Calu3 (cell line): ENCODE measurements at regions not wholly inside any gene's neighbourhood (a gene's known extent, or its start where the extent isn't known, plus 50 kb on each side); places are given as distances from the start of the nearest gene placed in this dataset.
A peak's percentile ranks its signal among the peaks of the same experiment; 100 is the strongest.

Experiments
- BruUV-seq: library from RNA; stranded (reverse); fragments of 400-500 nt; replicated peaks from 2 replicates; lab custom pipeline; 2021; lab: Mats Ljungman, UMichigan
- CTCF ChIA-PET: fragments of 300-600 bp; sonication (Branson Sonifier 250); formaldehyde crosslinking; loops from one replicate; lab custom pipeline; 2022; ENCODE audit warnings: antibody characterized with exemption; lab: Charles Lee
- DNase-seq: peaks from one replicate; pipeline ENCODE4 v3.0.0; 2022
- H3K27ac Mint-ChIP-seq: one replicate; pipeline ENCODE4 v1.8.0; 2022; ENCODE audit warnings: mixed read lengths; ENCODE audit not compliant: unreplicated experiment
- H3K27me3 Mint-ChIP-seq: one replicate; pipeline ENCODE4 v1.8.0; 2022; ENCODE audit warnings: mixed read lengths; ENCODE audit not compliant: unreplicated experiment
- H3K36me3 Mint-ChIP-seq: one replicate; pipeline ENCODE4 v1.8.0; 2022; ENCODE audit warnings: mild to moderate bottlenecking, moderate library complexity, mixed read lengths; ENCODE audit not compliant: insufficient read depth, unreplicated experiment
- H3K4me1 Mint-ChIP-seq: one replicate; pipeline ENCODE4 v1.8.0; 2022; ENCODE audit warnings: mild to moderate bottlenecking, low read depth, mixed read lengths; ENCODE audit not compliant: unreplicated experiment
- H3K4me3 Mint-ChIP-seq: one replicate; pipeline ENCODE4 v1.8.0; 2022; ENCODE audit warnings: mild to moderate bottlenecking, low read depth, moderate library complexity, mixed read lengths; ENCODE audit not compliant: unreplicated experiment
- H3K9me3 Mint-ChIP-seq: one replicate; pipeline ENCODE4 v1.8.0; 2022; ENCODE audit warnings: low read depth, mixed read lengths; ENCODE audit not compliant: unreplicated experiment
- intact Hi-C: fragments of 100-400 bp; cut with micrococcal nuclease; formaldehyde crosslinking; loops from one replicate; pipeline ENCODE4 v1.10.0; 2022; ENCODE audit not compliant: unreplicated experiment
- TF ChIP-seq, protein P1 (sequence below): fragments of 200-600 bp; IDR thresholded peaks from one replicate; pipeline ENCODE4 v1.8.0; 2022; ENCODE audit warnings: antibody characterized with exemption; ENCODE audit not compliant: unreplicated experiment

- intact Hi-C loops: loop anchor here (10.0 kb wide), 1 partner anchor 167 kb away; no protein-coding TSS in a partner anchor
- no peak overlapping the region for H3K4me3 Mint-ChIP-seq
- no peaks in the 10 kb centered on the region for H3K36me3 Mint-ChIP-seq
- H3K27me3 Mint-ChIP-seq: no peaks in the 10 kb centered on the region
- no peak overlapping the region for H3K27ac Mint-ChIP-seq
- CTCF ChIA-PET: interaction anchor here (0.5 kb wide), 2 partner anchors 12 to 31 kb away, joined by 3 read pairs; no protein-coding TSS in a partner anchor
- no peaks in the 10 kb centered on the region for H3K4me1 Mint-ChIP-seq
- DNase-seq: no peak
- TF ChIP-seq, protein P1, sequence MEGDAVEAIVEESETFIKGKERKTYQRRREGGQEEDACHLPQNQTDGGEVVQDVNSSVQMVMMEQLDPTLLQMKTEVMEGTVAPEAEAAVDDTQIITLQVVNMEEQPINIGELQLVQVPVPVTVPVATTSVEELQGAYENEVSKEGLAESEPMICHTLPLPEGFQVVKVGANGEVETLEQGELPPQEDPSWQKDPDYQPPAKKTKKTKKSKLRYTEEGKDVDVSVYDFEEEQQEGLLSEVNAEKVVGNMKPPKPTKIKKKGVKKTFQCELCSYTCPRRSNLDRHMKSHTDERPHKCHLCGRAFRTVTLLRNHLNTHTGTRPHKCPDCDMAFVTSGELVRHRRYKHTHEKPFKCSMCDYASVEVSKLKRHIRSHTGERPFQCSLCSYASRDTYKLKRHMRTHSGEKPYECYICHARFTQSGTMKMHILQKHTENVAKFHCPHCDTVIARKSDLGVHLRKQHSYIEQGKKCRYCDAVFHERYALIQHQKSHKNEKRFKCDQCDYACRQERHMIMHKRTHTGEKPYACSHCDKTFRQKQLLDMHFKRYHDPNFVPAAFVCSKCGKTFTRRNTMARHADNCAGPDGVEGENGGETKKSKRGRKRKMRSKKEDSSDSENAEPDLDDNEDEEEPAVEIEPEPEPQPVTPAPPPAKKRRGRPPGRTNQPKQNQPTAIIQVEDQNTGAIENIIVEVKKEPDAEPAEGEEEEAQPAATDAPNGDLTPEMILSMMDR: peak; percentile 17
- no peaks in the 10 kb centered on the region for H3K9me3 Mint-ChIP-seq
- BruUV-seq: no TSS peak
Measured at GRCh38 chr16:27698266-27698665, 148.3 kb downstream of the KATNIP start.

DNA sequence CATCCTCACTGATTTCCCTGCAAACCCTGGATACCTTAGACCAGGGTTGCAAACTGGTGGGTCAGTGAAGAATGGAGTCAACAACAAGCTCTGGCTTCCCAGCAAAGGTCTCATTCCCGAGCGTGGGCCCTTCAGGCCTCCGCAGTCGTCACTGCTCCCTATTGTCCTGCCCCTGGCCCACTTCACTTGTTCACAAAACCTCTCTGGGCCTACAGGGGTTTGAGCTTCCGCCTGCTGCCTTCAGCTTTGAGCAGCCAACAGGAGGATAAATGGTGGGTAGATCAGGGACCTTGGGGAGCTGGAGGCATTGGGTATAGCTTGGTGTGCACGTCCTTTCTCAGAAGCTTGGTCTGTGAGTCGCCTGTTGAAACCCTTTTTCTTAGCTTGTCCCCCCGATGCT lies 148.8 kb downstream of the KATNIP start:
- Mint-ChIP-seq H3K27me3 (no peaks in the 10 kb centered on the region), H3K4me1 (no peaks in the 10 kb centered on the region), H3K27ac (no peak overlapping the region), H3K9me3 (no peaks in the 10 kb centered on the region), H3K36me3 (no peaks in the 10 kb centered on the region), H3K4me3 (no peak overlapping the region)
- intact Hi-C loops: loop anchor here (10.0 kb wide), 1 partner anchor 166 kb away; no protein-coding TSS in a partner anchor
- TF ChIP-seq, protein P1: no peak
- DNase-seq: no peak
- CTCF ChIA-PET: interaction anchor here (0.5 kb wide), 2 partner anchors 12 to 32 kb away, joined by 3 read pairs; no protein-coding TSS in a partner anchor
- no TSS peak for BruUV-seq

GRCh38 chr16:27699540-27699939 lies 149.6 kb downstream of the KATNIP start:
- no peaks in the 10 kb centered on the region for H3K9me3 Mint-ChIP-seq
- H3K27me3 Mint-ChIP-seq: no peaks in the 10 kb centered on the region
- DNase-seq: no peak
- no TSS peak for BruUV-seq
- no peak overlapping the region for H3K4me3 Mint-ChIP-seq
- no peak overlapping the region for H3K27ac Mint-ChIP-seq
- H3K4me1 Mint-ChIP-seq: no peaks in the 10 kb centered on the region
- no peaks in the 10 kb centered on the region for H3K36me3 Mint-ChIP-seq
- CTCF ChIA-PET: interaction anchor here (0.5 to 0.7 kb wide), 2 partner anchors 30 to 58 kb away, joined by 3 to 4 read pairs; no protein-coding TSS in a partner anchor
- intact Hi-C loops: loop anchor here (10.0 kb wide), 1 partner anchor 165 kb away; no protein-coding TSS in a partner anchor
- TF ChIP-seq, protein P1: no peak

DNA sequence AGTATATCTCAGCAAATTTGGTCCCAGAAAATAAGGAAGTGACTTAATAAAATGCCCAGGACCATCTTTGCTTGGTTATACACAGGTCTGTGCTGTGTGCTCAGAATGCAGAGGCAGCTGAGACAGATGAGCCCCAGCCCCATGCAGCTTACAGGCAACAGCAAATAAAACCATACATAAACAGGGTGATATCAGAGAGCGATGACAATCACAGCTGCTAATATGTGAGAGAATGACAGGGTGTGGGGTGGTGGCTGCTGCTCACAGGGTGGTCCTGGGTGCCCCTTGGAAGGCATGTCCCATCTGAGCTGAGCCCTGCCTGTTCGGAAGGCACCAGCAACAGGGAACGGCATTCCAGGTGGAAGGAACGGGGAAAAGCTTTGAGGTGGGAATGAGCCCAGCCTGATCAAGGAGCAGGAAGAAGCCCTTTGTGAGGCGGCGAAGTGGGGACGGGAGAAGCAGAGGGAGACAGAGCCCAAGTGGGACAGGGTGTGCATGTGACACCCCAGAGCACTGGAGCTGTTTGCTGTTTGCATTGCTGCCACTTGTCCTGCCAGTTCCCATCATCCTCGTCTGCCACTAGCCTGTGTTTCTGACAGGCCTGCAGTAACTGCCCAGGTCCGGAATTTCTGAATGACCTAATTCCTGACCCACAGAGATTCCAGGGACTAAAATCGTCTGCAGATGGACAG lies 150.5 kb downstream of the KATNIP start:
- no TSS peak for BruUV-seq
- no peaks in the 10 kb centered on the region for H3K9me3 Mint-ChIP-seq
- H3K4me3 Mint-ChIP-seq: no peak overlapping the region
- TF ChIP-seq, protein P1: no peak
- no peaks in the 10 kb centered on the region for H3K4me1 Mint-ChIP-seq
- H3K27me3 Mint-ChIP-seq: no peaks in the 10 kb centered on the region
- H3K27ac Mint-ChIP-seq: no peak overlapping the region
- CTCF ChIA-PET: interaction anchor here (0.7 kb wide), 1 partner anchor 31 kb away, joined by 3 read pairs; no protein-coding TSS in a partner anchor
- no peak for DNase-seq
- intact Hi-C loops: no loop called here
- no peaks in the 10 kb centered on the region for H3K36me3 Mint-ChIP-seq
